Kidney (tissue), 13 donors: ENCODE measurements at regions not wholly inside any gene's neighbourhood (a gene's known extent, or its start where the extent isn't known, plus 50 kb on each side); places are given as distances from the start of the nearest gene placed in this dataset.
"Not testable (repeated sequence)": the region's sequence is repeated elsewhere in the genome, so short reads cannot be mapped to it uniquely, and the experiment has no call there.

ENCODE experiments used
- DNase-seq, 5 donors: peaks; one replicate each; pipeline ENCODE4 v3.0.0-alpha.2; 2013 to 2020
- FAIRE-seq: peaks from 2 replicates; lab custom pipeline; 2012; peaks lifted over from hg19 to GRCh38; lab: Jason Lieb, UNC
- H3K27ac ChIP-seq, 2 donors: one replicate each; pipeline ENCODE4 v1.7.0; 2013; ENCODE audit warnings: low read depth in 2 of 2, low read length in 2 of 2, inconsistent platforms in 1 of 2
- H3K27me3 ChIP-seq: one replicate; pipeline ENCODE4 v1.7.1; 2013; ENCODE audit warnings: low read length, inconsistent platforms; ENCODE audit not compliant: control insufficient read depth, insufficient read depth
- H3K36me3 ChIP-seq, 3 donors: one replicate each; pipeline versions ENCODE4 v1.7.0 to v1.7.1; 2013; ENCODE audit warnings: low read length in 3 of 3, control low read depth in 1 of 3, inconsistent platforms in 1 of 3; ENCODE audit not compliant: insufficient read depth in 3 of 3, control insufficient read depth in 2 of 3
- H3K4me1 ChIP-seq, 3 donors: one replicate each; pipeline versions ENCODE4 v1.7.0 to v1.7.1; 2013; ENCODE audit warnings: low read length in 3 of 3, inconsistent platforms in 1 of 3, low read depth in 1 of 3; ENCODE audit not compliant: control insufficient read depth in 2 of 3, insufficient read depth in 2 of 3
- H3K4me3 ChIP-seq, 3 donors: one replicate each; pipeline versions ENCODE4 v1.7.0 to v1.8.1; 2013; ENCODE audit warnings: low read length in 3 of 3, control low read depth in 1 of 3, inconsistent platforms in 1 of 3
- H3K9ac ChIP-seq, 3 donors: one replicate each; pipeline versions ENCODE4 v1.7.0 to v1.7.1; 2013; ENCODE audit warnings: low read length in 3 of 3, control low read depth in 1 of 3, inconsistent platforms in 1 of 3
- H3K9me3 ChIP-seq, 3 donors: one replicate each; pipeline versions ENCODE4 v1.7.0 to v1.7.1; 2013; ENCODE audit warnings: low read length in 3 of 3, control low read depth in 1 of 3, inconsistent platforms in 1 of 3; ENCODE audit not compliant: control insufficient read depth in 2 of 3, insufficient read depth in 1 of 3
- CTCF ChIP-seq: IDR thresholded peaks from 3 replicates; pipeline ENCODE4 v1.5.1; 2012; ENCODE audit warnings: mild to moderate bottlenecking, moderate library complexity, borderline replicate concordance; ENCODE audit not compliant: insufficient read depth; ENCODE audit errors: extremely low read depth
- intact Hi-C: fragments of 100-400 bp; cut with DNase I; formaldehyde crosslinking; loops from one replicate; pipeline ENCODE4 v1.11.1; 2022
- donor health status: control.
- donor health status: control.
- donor health status: control.
- donor health status: control.
- donor health status: control.
- donor health status: DM: yes; HTN: yes; CAD: no.
- donor health status: Normal renal cell carcinoma (clear cell type).

GRCh38 chr11:98365190-98365589 is 655.6 kb upstream of the CNTN5 start:
- Histone ChIP-seq H3K27ac (no peak overlapping the region), H3K4me3 (no peak overlapping the region), H3K9ac (no peak overlapping the region), H3K27me3 (no peaks in the 10 kb centered on the region), H3K4me1 (no peaks in the 10 kb centered on the region), H3K36me3 (no peaks in the 10 kb centered on the region), H3K9me3 (no peaks in the 10 kb centered on the region)
- DNase-seq, result no peak
- FAIRE-seq, result no peak
- intact Hi-C loops, result no loop called here
- TF ChIP-seq CTCF, result no peak

GRCh38 chr11:98365941-98366340 is 654.8 kb upstream of the CNTN5 start:
- Histone ChIP-seq H3K9me3 (no peaks in the 10 kb centered on the region), H3K27me3 (no peaks in the 10 kb centered on the region), H3K4me1 (no peaks in the 10 kb centered on the region), H3K36me3 (no peaks in the 10 kb centered on the region), H3K9ac (no peak overlapping the region), H3K4me3 (no peak overlapping the region), H3K27ac (no peak overlapping the region)
- intact Hi-C loops, result no loop called here
- TF ChIP-seq CTCF, result no peak
- FAIRE-seq (no peak), DNase-seq (no peak)

- Histone ChIP-seq H3K27ac (no peak overlapping the region), H3K27me3 (no peaks in the 10 kb centered on the region), H3K9ac (no peak overlapping the region), H3K4me3 (no peak overlapping the region), H3K4me1 (no peaks in the 10 kb centered on the region), H3K36me3 (no peaks in the 10 kb centered on the region), H3K9me3 (no peaks in the 10 kb centered on the region)
- intact Hi-C loops, result no loop called here
- DNase-seq (no peak), FAIRE-seq (no peak)
- TF ChIP-seq CTCF, result no peak
These were observed 630.4 kb upstream of the CNTN5 start for GRCh38 chr11:98390391-98390790.

- H3K9ac ChIP-seq, H3K36me3 ChIP-seq, intact Hi-C loops, H3K27ac ChIP-seq, H3K4me3 ChIP-seq, H3K27me3 ChIP-seq, FAIRE-seq, H3K4me1 ChIP-seq, DNase-seq, H3K9me3 ChIP-seq: not testable (repeated sequence)
These were observed 626.2 kb upstream of the CNTN5 start for GRCh38 chr11:98394500-98394899.
